Tibial nerve (tissue), 3 donors: ENCODE measurements at regions not wholly inside any gene's neighbourhood (a gene's known extent, or its start where the extent isn't known, plus 50 kb on each side); places are given as distances from the start of the nearest gene placed in this dataset.

Experiments used
- CTCF ChIP-seq, 5 experiments: fragments of 200-600 bp in 3 of 5; fragments of 450-650 bp in 2 of 5; sonication (generic) in 3 of 5; IDR thresholded peaks; one replicate each; pipeline ENCODE4 v1.5.1; 2016 to 2019; ENCODE audit warnings: antibody characterized with exemption in 5 of 5, mild to moderate bottlenecking in 3 of 5, moderate library complexity in 2 of 5
- POLR2A ChIP-seq, 2 donors: fragments of 450-650 bp; IDR thresholded peaks; one replicate each; pipeline ENCODE4 v1.6.1; 2017; ENCODE audit warnings: antibody characterized with exemption in 2 of 2, mild to moderate bottlenecking in 2 of 2, moderate library complexity in 2 of 2

GRCh38 chr1:58158016-58158415 is 388.5 kb downstream of the OMA1 start:
- TF ChIP-seq CTCF (IDR thresholded peaks at IDR 0.05): no peak
- no peak for TF ChIP-seq POLR2A (IDR thresholded peaks at IDR 0.05)
